ENCODE measurements at regions not wholly inside any gene's neighbourhood (a gene's known extent, or its start where the extent isn't known, plus 50 kb on each side); places are given as distances from the start of the nearest gene placed in this dataset.

DNA sequence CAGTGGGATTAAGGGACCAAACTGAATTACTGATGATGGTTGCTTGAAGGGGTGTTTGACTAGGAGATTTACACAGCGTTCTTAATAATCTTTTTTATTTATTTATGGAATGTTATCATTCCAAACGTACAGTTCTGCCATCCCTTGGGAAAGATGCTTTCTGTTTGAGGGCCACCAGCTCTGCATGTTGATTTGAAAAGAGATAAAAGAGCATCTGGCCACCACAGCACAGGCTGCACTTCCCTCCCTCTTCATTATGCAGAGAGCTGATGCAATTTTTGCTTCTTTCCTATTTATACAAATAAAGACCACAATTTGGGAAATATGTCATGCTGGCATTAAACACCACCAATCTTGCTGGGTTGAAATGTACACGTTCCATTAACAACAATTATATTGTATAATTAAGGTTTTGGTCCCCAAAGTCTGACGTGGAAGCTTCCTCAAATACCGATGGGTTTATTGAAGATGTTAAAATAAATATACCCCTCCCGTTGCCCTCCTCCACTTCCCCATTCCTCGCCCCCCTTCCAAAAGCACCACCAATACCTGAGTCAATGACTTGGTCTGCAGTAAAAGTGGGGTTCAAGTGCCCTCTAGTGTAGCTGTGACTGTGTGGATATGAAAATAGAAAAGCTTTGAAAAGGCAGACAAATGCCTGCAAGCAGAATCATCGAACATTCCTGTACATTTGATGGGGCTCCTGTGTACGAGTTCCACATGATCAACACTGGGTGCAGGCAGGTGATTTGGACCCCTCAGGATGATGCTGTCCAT is 211.9 kb downstream of the HRH4 start:
- Histone ChIP-seq H3K27me3 (ENCODE audit: control insufficient read depth in 2 of 2, insufficient read depth in 1 of 2, low read length in 1 of 2) (no peaks in the 10 kb centered on the region), H3K36me3 (ENCODE audit: control insufficient read depth in 2 of 2, insufficient read depth in 2 of 2, low read length in 1 of 2) (no peaks in the 10 kb centered on the region), H3K9me3 (ENCODE audit: control insufficient read depth in 2 of 2, insufficient read depth in 1 of 2, low read length in 1 of 2) (no peaks in the 10 kb centered on the region), H3K4me3 (ENCODE audit: low read length in 2 of 2) (no peak overlapping the region), H3K27ac (ENCODE audit: low read depth in 1 of 2, low read length in 1 of 2) (no peak overlapping the region), H3K4me1 (ENCODE audit: control insufficient read depth in 2 of 2, insufficient read depth in 2 of 2, low read length in 2 of 2) (no peaks in the 10 kb centered on the region)
- peak in 4 of 9 donors; percentile 9 to 60 (median 29) for DNase-seq (ENCODE audit: low read depth in 6 of 9, low spot score in 9 of 9)
- WGBS, result 43% methylated on average over 9 of the region's 9 CpGs

DNA sequence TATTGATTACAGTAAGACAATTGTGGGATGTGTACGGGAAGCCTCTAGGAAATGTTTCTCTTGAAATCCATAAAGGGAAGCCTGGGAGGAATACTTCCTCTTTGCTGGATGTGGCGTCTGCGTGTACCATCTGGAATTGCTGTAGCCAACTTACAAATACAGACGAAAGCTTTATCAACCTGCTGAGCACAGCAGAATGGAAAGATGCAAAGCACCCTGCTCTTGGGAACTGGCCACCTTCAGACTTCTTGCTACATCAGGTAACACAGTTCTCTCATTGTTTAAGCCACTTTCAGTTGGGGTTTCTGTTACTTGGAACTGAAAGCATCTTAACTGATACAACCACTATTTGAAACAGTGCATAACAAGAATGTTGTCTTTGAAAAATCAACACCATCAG is 213.8 kb downstream of the HRH4 start:
- Histone ChIP-seq H3K9me3 (ENCODE audit: control insufficient read depth in 2 of 2, insufficient read depth in 1 of 2, low read length in 1 of 2) (no peaks in the 10 kb centered on the region), H3K27me3 (ENCODE audit: control insufficient read depth in 2 of 2, insufficient read depth in 1 of 2, low read length in 1 of 2) (no peaks in the 10 kb centered on the region), H3K27ac (ENCODE audit: low read depth in 1 of 2, low read length in 1 of 2) (no peak overlapping the region), H3K4me3 (ENCODE audit: low read length in 2 of 2) (no peak overlapping the region), H3K36me3 (ENCODE audit: control insufficient read depth in 2 of 2, insufficient read depth in 2 of 2, low read length in 1 of 2) (no peaks in the 10 kb centered on the region), H3K4me1 (ENCODE audit: control insufficient read depth in 2 of 2, insufficient read depth in 2 of 2, low read length in 2 of 2) (no peaks in the 10 kb centered on the region)
- no peak for DNase-seq (ENCODE audit: low read depth in 6 of 9, low spot score in 9 of 9)
- WGBS, result 91% methylated on average over 4 of the region's 4 CpGs

DNA sequence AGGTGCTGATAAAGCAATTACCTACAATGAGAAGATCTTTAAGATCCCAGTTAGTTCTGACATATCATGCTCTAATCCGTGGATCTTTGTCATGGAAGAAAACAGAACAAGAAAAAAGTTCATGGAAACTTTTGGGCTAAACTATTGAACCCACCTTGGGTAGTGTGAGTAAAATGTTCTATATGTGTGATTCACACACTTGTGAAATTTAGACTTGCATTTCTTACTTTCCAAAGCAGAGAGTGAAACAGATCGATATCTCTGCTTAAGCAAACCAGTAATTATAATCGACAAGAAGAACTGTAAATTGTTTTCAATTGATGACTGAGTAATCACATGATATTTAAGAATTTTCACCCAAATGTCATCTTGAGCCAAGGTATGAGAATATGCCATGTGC is 214.2 kb downstream of the HRH4 start:
- H3K27ac ChIP-seq (ENCODE audit: low read depth in 1 of 2, low read length in 1 of 2), result no peak overlapping the region
- DNase-seq (ENCODE audit: low read depth in 6 of 9, low spot score in 9 of 9), result no peak
- no peaks in the 10 kb centered on the region for H3K27me3 ChIP-seq (ENCODE audit: control insufficient read depth in 2 of 2, insufficient read depth in 1 of 2, low read length in 1 of 2)
- WGBS, result 93% methylated on average over 3 of the region's 3 CpGs
- H3K9me3 ChIP-seq (ENCODE audit: control insufficient read depth in 2 of 2, insufficient read depth in 1 of 2, low read length in 1 of 2), result no peaks in the 10 kb centered on the region
- H3K4me1 ChIP-seq (ENCODE audit: control insufficient read depth in 2 of 2, insufficient read depth in 2 of 2, low read length in 2 of 2), result no peaks in the 10 kb centered on the region
- H3K4me3 ChIP-seq (ENCODE audit: low read length in 2 of 2), result no peak overlapping the region
- H3K36me3 ChIP-seq (ENCODE audit: control insufficient read depth in 2 of 2, insufficient read depth in 2 of 2, low read length in 1 of 2), result no peaks in the 10 kb centered on the region

DNA sequence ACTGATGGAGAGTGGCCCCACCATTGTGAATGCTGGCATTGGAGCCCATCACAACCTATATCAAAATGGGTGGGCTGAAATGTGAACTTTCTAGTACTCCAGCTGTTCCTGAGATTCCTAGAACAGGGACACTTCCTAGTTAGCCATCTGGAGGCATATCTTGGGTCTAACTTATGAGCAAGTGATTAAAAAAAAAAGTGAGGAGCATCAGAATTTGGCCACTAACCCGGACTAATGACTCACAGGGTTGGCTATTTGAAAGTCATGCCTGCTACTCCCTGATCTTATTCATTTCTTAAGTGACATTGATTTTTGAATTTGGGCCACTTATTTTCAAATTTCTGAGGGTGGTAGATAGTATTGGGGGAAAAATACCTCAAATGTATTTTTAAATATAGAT is 216.6 kb downstream of the HRH4 start:
- Histone ChIP-seq H3K4me1 (ENCODE audit: control insufficient read depth in 2 of 2, insufficient read depth in 2 of 2, low read length in 2 of 2) (no peaks in the 10 kb centered on the region), H3K27me3 (ENCODE audit: control insufficient read depth in 2 of 2, insufficient read depth in 1 of 2, low read length in 1 of 2) (no peaks in the 10 kb centered on the region), H3K27ac (ENCODE audit: low read depth in 1 of 2, low read length in 1 of 2) (no peak overlapping the region), H3K9me3 (ENCODE audit: control insufficient read depth in 2 of 2, insufficient read depth in 1 of 2, low read length in 1 of 2) (no peaks in the 10 kb centered on the region), H3K36me3 (ENCODE audit: control insufficient read depth in 2 of 2, insufficient read depth in 2 of 2, low read length in 1 of 2) (no peaks in the 10 kb centered on the region), H3K4me3 (ENCODE audit: low read length in 2 of 2) (no peak overlapping the region)
- no peak for DNase-seq (ENCODE audit: low read depth in 6 of 9, low spot score in 9 of 9)
- WGBS, result 98% methylated on average over 1 of the region's 1 CpG

DNA sequence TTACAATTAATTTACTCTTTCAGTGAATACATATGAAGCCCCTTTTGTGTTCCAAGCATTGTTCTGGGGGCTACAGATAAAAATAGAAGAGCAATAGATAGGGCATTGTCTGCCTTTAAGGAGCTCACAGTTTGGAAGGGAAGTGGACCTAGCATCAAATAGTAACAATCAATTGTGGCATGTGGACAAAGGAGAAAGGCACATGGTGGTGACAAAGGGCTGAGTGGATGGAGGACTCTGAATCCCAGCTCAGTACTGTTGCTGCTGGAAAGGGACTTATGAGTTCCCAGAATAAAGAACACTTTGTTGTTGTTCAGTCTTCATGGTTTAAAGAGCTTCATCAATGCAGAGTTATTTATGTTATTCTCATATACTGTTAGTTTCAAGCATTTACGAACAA is 217.7 kb downstream of the HRH4 start:
- H3K36me3 ChIP-seq (ENCODE audit: control insufficient read depth in 2 of 2, insufficient read depth in 2 of 2, low read length in 1 of 2), result no peaks in the 10 kb centered on the region
- no peaks in the 10 kb centered on the region for H3K9me3 ChIP-seq (ENCODE audit: control insufficient read depth in 2 of 2, insufficient read depth in 1 of 2, low read length in 1 of 2)
- no peak overlapping the region for H3K27ac ChIP-seq (ENCODE audit: low read depth in 1 of 2, low read length in 1 of 2)
- no peaks in the 10 kb centered on the region for H3K27me3 ChIP-seq (ENCODE audit: control insufficient read depth in 2 of 2, insufficient read depth in 1 of 2, low read length in 1 of 2)
- WGBS, result 99% methylated on average over 1 of the region's 1 CpG
- DNase-seq (ENCODE audit: low read depth in 6 of 9, low spot score in 9 of 9), result no peak
- H3K4me3 ChIP-seq (ENCODE audit: low read length in 2 of 2), result no peak overlapping the region
- no peaks in the 10 kb centered on the region for H3K4me1 ChIP-seq (ENCODE audit: control insufficient read depth in 2 of 2, insufficient read depth in 2 of 2, low read length in 2 of 2)

DNA sequence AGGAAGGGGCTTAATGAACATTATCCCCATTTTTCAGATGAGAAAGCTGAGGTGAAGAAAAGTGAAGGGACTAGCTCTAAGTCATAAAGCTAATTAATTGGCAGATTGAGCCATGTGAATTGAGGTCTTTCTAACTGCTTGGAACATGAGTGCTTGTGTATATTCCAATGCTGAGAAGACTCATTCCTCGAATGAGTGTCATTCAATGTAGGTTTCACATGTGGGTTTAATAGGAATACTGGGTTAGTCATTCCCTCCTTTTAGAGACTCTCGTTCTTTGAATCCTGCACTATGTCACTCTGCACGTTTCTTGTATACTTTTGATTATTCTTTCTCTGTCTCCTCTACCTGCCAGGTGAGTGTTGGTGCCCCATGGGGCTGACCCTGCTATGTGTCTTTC is 218.2 kb downstream of the HRH4 start:
- Histone ChIP-seq H3K36me3 (ENCODE audit: control insufficient read depth in 2 of 2, insufficient read depth in 2 of 2, low read length in 1 of 2) (no peaks in the 10 kb centered on the region), H3K4me3 (ENCODE audit: low read length in 2 of 2) (no peak overlapping the region), H3K9me3 (ENCODE audit: control insufficient read depth in 2 of 2, insufficient read depth in 1 of 2, low read length in 1 of 2) (no peaks in the 10 kb centered on the region), H3K4me1 (ENCODE audit: control insufficient read depth in 2 of 2, insufficient read depth in 2 of 2, low read length in 2 of 2) (no peaks in the 10 kb centered on the region), H3K27me3 (ENCODE audit: control insufficient read depth in 2 of 2, insufficient read depth in 1 of 2, low read length in 1 of 2) (no peaks in the 10 kb centered on the region), H3K27ac (ENCODE audit: low read depth in 1 of 2, low read length in 1 of 2) (no peak overlapping the region)
- no peak for DNase-seq (ENCODE audit: low read depth in 6 of 9, low spot score in 9 of 9)
- 96% methylated on average over 3 of the region's 3 CpGs for WGBS

DNA sequence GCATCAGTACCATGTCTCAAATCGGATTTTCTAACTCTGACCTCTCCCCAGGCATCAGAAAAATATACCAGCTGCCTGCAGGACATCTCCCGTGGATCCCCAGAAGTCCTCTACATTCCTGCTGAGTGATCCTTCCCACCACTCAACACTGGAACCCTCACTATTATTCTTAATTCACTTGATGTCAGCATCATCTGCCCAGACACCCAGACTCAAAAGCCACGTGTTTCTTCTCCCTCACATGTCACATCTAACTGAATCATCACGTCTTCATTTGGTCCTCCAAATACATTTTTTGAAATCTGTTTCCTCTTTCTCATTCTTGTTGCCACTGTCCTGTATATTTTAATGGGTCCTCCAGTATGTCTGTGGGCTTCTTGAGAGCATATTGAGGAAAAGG is 218.6 kb downstream of the HRH4 start:
- Histone ChIP-seq H3K4me3 (ENCODE audit: low read length in 2 of 2) (no peak overlapping the region), H3K27me3 (ENCODE audit: control insufficient read depth in 2 of 2, insufficient read depth in 1 of 2, low read length in 1 of 2) (no peaks in the 10 kb centered on the region), H3K9me3 (ENCODE audit: control insufficient read depth in 2 of 2, insufficient read depth in 1 of 2, low read length in 1 of 2) (no peaks in the 10 kb centered on the region), H3K36me3 (ENCODE audit: control insufficient read depth in 2 of 2, insufficient read depth in 2 of 2, low read length in 1 of 2) (no peaks in the 10 kb centered on the region), H3K27ac (ENCODE audit: low read depth in 1 of 2, low read length in 1 of 2) (no peak overlapping the region), H3K4me1 (ENCODE audit: control insufficient read depth in 2 of 2, insufficient read depth in 2 of 2, low read length in 2 of 2) (no peaks in the 10 kb centered on the region)
- DNase-seq (ENCODE audit: low read depth in 6 of 9, low spot score in 9 of 9), result no peak
- WGBS, result 82% methylated on average over 4 of the region's 4 CpGs

DNA sequence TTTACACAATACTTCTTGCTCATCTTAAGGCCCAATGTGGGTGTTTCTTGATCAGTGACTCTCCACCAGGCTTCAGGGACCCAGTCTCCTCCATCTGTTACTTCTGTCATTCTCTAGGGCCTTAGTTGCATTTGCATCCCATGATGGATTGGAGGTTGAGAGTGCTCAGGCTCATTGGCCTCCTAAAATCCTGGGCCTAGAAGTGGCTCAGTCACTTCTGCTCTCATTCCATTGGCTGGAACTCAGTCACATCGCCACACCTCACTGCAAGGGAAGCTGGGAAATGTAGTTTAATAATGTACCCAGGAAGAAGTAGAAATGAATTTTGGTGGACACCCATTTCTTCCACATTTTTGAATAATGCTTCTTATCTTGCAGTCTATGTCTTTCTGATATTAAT is 223.5 kb downstream of the HRH4 start:
- WGBS, result 91% methylated on average over 1 of the region's 1 CpG
- H3K4me1 ChIP-seq (ENCODE audit: control insufficient read depth in 2 of 2, insufficient read depth in 2 of 2, low read length in 2 of 2), result no peaks in the 10 kb centered on the region
- no peak overlapping the region for H3K4me3 ChIP-seq (ENCODE audit: low read length in 2 of 2)
- H3K9me3 ChIP-seq (ENCODE audit: control insufficient read depth in 2 of 2, insufficient read depth in 1 of 2, low read length in 1 of 2), result no peaks in the 10 kb centered on the region
- H3K27ac ChIP-seq (ENCODE audit: low read depth in 1 of 2, low read length in 1 of 2), result no peak overlapping the region
- no peak for DNase-seq (ENCODE audit: low read depth in 6 of 9, low spot score in 9 of 9)
- H3K36me3 ChIP-seq (ENCODE audit: control insufficient read depth in 2 of 2, insufficient read depth in 2 of 2, low read length in 1 of 2), result no peaks in the 10 kb centered on the region
- H3K27me3 ChIP-seq (ENCODE audit: control insufficient read depth in 2 of 2, insufficient read depth in 1 of 2, low read length in 1 of 2), result no peaks in the 10 kb centered on the region

DNA sequence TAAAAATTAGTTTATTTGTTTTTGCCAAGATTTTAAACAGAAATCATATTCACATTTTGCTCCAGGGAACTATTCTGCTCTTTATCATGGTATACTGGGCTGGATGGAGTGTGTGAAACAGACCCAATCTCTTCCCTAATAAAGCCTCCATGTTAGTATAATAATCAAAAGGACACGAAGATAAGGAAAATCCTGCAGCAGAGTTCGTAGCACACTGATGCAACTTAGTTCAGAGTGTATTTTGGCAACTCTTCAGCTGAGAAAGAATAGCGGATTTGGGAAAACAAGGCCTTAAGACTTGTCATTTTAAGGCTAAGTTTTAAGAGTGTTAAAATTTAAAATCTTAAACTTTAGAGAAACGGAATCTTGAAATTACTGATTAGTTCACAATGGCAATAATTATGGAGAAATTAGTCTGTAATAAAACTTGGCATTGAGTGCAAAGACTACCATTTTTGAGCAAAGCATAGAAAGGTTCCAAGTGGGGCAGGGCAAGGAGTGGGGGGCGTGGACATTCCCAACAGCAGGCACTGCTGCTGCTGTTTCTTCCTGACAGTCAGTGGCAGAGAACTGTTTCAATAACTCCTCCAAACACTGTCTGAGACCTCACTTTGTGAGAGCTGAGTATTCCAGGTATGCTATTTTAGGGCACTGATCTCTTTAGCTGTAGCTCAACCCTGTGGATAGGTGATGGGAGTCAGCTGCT is 225.0 kb downstream of the HRH4 start:
- Histone ChIP-seq H3K36me3 (ENCODE audit: control insufficient read depth in 2 of 2, insufficient read depth in 2 of 2, low read length in 1 of 2) (no peaks in the 10 kb centered on the region), H3K27ac (ENCODE audit: low read depth in 1 of 2, low read length in 1 of 2) (no peak overlapping the region), H3K4me3 (ENCODE audit: low read length in 2 of 2) (no peak overlapping the region), H3K4me1 (ENCODE audit: control insufficient read depth in 2 of 2, insufficient read depth in 2 of 2, low read length in 2 of 2) (no peaks in the 10 kb centered on the region), H3K9me3 (ENCODE audit: control insufficient read depth in 2 of 2, insufficient read depth in 1 of 2, low read length in 1 of 2) (no peaks in the 10 kb centered on the region), H3K27me3 (ENCODE audit: control insufficient read depth in 2 of 2, insufficient read depth in 1 of 2, low read length in 1 of 2) (no peaks in the 10 kb centered on the region)
- DNase-seq (ENCODE audit: low read depth in 6 of 9, low spot score in 9 of 9), result no peak
- 73% methylated on average over 5 of the region's 5 CpGs for WGBS
